ENCODE measurements at regions not wholly inside any gene's neighbourhood (a gene's known extent, or its start where the extent isn't known, plus 50 kb on each side); places are given as distances from the start of the nearest gene placed in this dataset.

GRCh38 chr17:71349908-71350600 is 770.8 kb upstream of the SOX9 start:
- Histone ChIP-seq H3K9me1 (ENCODE audit: insufficient read depth, low read length) (no peaks in the 10 kb centered on the region), H4K20me1 (ENCODE audit: insufficient read depth, low read length) (no peaks in the 10 kb centered on the region), H2BK20ac (ENCODE audit: low read depth, low read length) (peak overlapping the region; percentile 14; the same call in 1 of the 2 replicates), H3K79me1 (ENCODE audit: low read depth in 1 of 2, low read length in 2 of 2) (no peaks in the 10 kb centered on the region), H3K14ac (replicated peaks; ENCODE audit: low read depth, low read length) (0 out of 2 replicates have a peak overlapping the region, but pooled peaks have one; percentile 50), H3K27ac (ENCODE audit: insufficient read depth, low read length) (no peak overlapping the region), H3K23ac (ENCODE audit: low read depth, low read length) (no peak overlapping the region), H3K36me3 (ENCODE audit: control insufficient read depth, insufficient read depth, low read length) (no peaks in the 10 kb centered on the region), H3K9ac (ENCODE audit: low read depth, low read length) (no peak overlapping the region), H2AK9ac (replicated peaks; ENCODE audit: low read depth, low read length, poor library complexity) (no peak overlapping the region), H2AK5ac (ENCODE audit: low read depth, low read length) (no peak overlapping the region), H4K5ac (ENCODE audit: low read depth, low read length) (no peak overlapping the region), H3K4ac (ENCODE audit: low read depth, low read length) (no peak overlapping the region), H3K4me1 (ENCODE audit: control insufficient read depth, insufficient read depth, low read length) (no peaks in the 10 kb centered on the region), H2BK5ac (ENCODE audit: low read depth, low read length, poor library complexity, severe bottlenecking) (no peak overlapping the region), H3K27me3 (ENCODE audit: control insufficient read depth, insufficient read depth, low read length) (no peaks in the 10 kb centered on the region), H3K56ac (ENCODE audit: extremely low read depth, insufficient read depth, low read length) (no peak overlapping the region), H3K4me2 (ENCODE audit: low read depth, low read length) (no peak overlapping the region), H3K18ac (ENCODE audit: low read depth, low read length) (no peak overlapping the region), H3K4me3 (ENCODE audit: insufficient read depth, low read depth, low read length) (no peak overlapping the region), H4K91ac (ENCODE audit: insufficient read depth, low read depth, low read length) (no peak overlapping the region), H4K8ac (ENCODE audit: low read depth in 2 of 2, low read length in 2 of 2) (no peak overlapping the region), H2BK15ac (ENCODE audit: low read depth, low read length) (no peak overlapping the region), H2AFZ (replicated peaks; ENCODE audit: low read length, poor library complexity) (no peak overlapping the region), H2BK120ac (ENCODE audit: low read depth, low read length) (no peak overlapping the region; the same call in 1 of the 2 replicates), H3K9me3 (ENCODE audit: control insufficient read depth, insufficient read depth, low read length) (no peaks in the 10 kb centered on the region)
- no CpG with 5 or more reads among the region's 6 CpGs for WGBS, 2 experiments (ENCODE audit: extremely low coverage in 2 of 2, insufficient read length in 1 of 2)
- peak; percentile 33 for DNase-seq
- CTCF ChIA-PET: no interaction called here
- in situ Hi-C loops (cut with MboI; ENCODE audit: low sequenced_read_pairs) (no loop called here), intact Hi-C loops (cut with micrococcal nuclease) (no loop called here), dilution Hi-C loops (cut with HindIII; ENCODE audit: low sequenced_read_pairs, unreplicated experiment) (no loop called here)
- POLR2A ChIA-PET (ENCODE audit: unreplicated experiment): no interaction called here
- ATAC-seq (ENCODE audit: low read depth): peak; percentile 75
- TF ChIP-seq SMC3 (IDR thresholded peaks at IDR 0.05; ENCODE audit: low read depth, low read length) (no peak), CEBPB (IDR thresholded peaks at IDR 0.05; ENCODE audit: low read depth, low read length) (peak; percentile 92)
- BruUV-seq (replicated peaks): no TSS peak

All from IMR-90 (cell line).